ENCODE measurements at regions not wholly inside any gene's neighbourhood (a gene's known extent, or its start where the extent isn't known, plus 50 kb on each side); places are given as distances from the start of the nearest gene placed in this dataset.

DNA sequence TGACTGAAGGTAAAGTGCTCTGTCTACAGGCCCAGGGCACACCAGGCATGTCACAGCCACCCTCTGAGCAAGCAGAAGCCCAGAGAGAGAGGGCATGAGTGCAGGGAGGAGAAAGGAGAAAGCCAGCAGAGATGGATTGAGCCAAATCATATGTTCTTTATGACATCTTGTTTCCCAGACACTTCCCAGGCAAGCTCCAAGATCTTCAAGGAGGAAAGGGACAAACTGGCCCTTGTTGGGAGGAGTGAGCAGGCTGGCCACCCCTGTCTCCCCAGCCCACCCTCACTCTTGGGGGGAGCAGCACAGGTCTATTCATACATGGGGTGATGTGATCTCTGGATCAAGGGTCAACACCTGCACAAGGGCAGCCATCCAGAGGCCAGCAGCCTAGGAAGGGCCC is 298.8 kb downstream of the UQCRFS1 start:
- H3K36me3 ChIP-seq (ENCODE audit: insufficient read depth, low read length): no peaks in the 10 kb centered on the region
- H3K9me3 ChIP-seq (ENCODE audit: low read length): no peaks in the 10 kb centered on the region
- no peak overlapping the region for H2AFZ ChIP-seq (ENCODE audit: low read depth, low read length)
- no peak overlapping the region for H3K4me3 ChIP-seq (ENCODE audit: low read length)
- H3K27me3 ChIP-seq (ENCODE audit: insufficient read depth, low read length): peaks cover 3% of the 10 kb centered on the region
- H3K4me1 ChIP-seq (ENCODE audit: insufficient read depth, low read length): no peaks in the 10 kb centered on the region

- Histone ChIP-seq H3K4me3 (ENCODE audit: low read length) (no peak overlapping the region), H3K4me1 (ENCODE audit: insufficient read depth, low read length) (no peaks in the 10 kb centered on the region)
Measured at GRCh38 chr19:28913626-28914025, 299.3 kb downstream of the UQCRFS1 start.

GRCh38 chr19:28908941-28909340 is 304.0 kb downstream of the UQCRFS1 start:
- peaks cover 3% of the 10 kb centered on the region for H3K27me3 ChIP-seq (ENCODE audit: insufficient read depth, low read length)
- H3K9me3 ChIP-seq (ENCODE audit: low read length): no peaks in the 10 kb centered on the region
- no peaks in the 10 kb centered on the region for H3K36me3 ChIP-seq (ENCODE audit: insufficient read depth, low read length)
- no peak overlapping the region for H3K4me3 ChIP-seq (ENCODE audit: low read length)
- H2AFZ ChIP-seq (ENCODE audit: low read depth, low read length): no peak overlapping the region
- no peaks in the 10 kb centered on the region for H3K4me1 ChIP-seq (ENCODE audit: insufficient read depth, low read length)

More at GRCh38 chr19:28913626-28914025, 299.3 kb downstream of the UQCRFS1 start:
- H3K36me3 ChIP-seq (ENCODE audit: insufficient read depth, low read length): no peaks in the 10 kb centered on the region
- no peaks in the 10 kb centered on the region for H3K9me3 ChIP-seq (ENCODE audit: low read length)
- no peak overlapping the region for H2AFZ ChIP-seq (ENCODE audit: low read depth, low read length)
- H3K27me3 ChIP-seq (ENCODE audit: insufficient read depth, low read length): peaks cover 3% of the 10 kb centered on the region

GRCh38 chr19:28907534-28907933 is 305.4 kb downstream of the UQCRFS1 start:
- no peak overlapping the region for H2AFZ ChIP-seq (ENCODE audit: low read depth, low read length)
- H3K9me3 ChIP-seq (ENCODE audit: low read length): no peaks in the 10 kb centered on the region
- no peaks in the 10 kb centered on the region for H3K36me3 ChIP-seq (ENCODE audit: insufficient read depth, low read length)
- no peak overlapping the region for H3K4me3 ChIP-seq (ENCODE audit: low read length)
- H3K27me3 ChIP-seq (ENCODE audit: insufficient read depth, low read length): no peaks in the 10 kb centered on the region
- no peaks in the 10 kb centered on the region for H3K4me1 ChIP-seq (ENCODE audit: insufficient read depth, low read length)

GRCh38 chr19:28905996-28906395 is 307.0 kb downstream of the UQCRFS1 start:
- Histone ChIP-seq H3K4me1 (ENCODE audit: insufficient read depth, low read length) (no peaks in the 10 kb centered on the region), H3K4me3 (ENCODE audit: low read length) (no peak overlapping the region), H3K9me3 (ENCODE audit: low read length) (no peaks in the 10 kb centered on the region), H2AFZ (ENCODE audit: low read depth, low read length) (no peak overlapping the region), H3K27me3 (ENCODE audit: insufficient read depth, low read length) (no peaks in the 10 kb centered on the region), H3K36me3 (ENCODE audit: insufficient read depth, low read length) (no peaks in the 10 kb centered on the region)

DNA sequence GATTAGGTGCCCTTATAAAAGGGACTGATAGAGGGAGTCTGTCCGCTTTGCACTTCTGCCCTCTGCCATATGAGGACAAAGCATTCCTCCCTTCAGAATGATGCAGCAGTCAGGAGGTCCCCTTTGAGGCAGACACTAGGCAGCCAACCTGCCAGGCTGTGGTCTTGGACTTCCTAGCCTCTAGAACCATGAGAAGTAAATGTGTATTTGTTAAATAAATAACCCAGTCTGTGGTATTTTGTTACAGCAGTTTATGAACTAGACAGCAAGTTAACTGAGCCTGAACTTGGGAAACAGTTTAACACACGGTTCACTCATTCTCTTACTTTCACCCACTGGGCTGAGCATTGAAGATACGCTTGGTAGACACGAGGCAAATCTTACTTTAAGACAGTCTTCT is 313.2 kb downstream of the UQCRFS1 start:
- Histone ChIP-seq H3K4me3 (ENCODE audit: low read length) (no peak overlapping the region), H3K36me3 (ENCODE audit: insufficient read depth, low read length) (no peaks in the 10 kb centered on the region), H2AFZ (ENCODE audit: low read depth, low read length) (no peak overlapping the region)

GRCh38 chr19:28898249-28898648 is 314.7 kb downstream of the UQCRFS1 start:
- H3K9me3 ChIP-seq (ENCODE audit: low read length): no peaks in the 10 kb centered on the region
- no peaks in the 10 kb centered on the region for H3K4me1 ChIP-seq (ENCODE audit: insufficient read depth, low read length)
- H3K36me3 ChIP-seq (ENCODE audit: insufficient read depth, low read length): no peaks in the 10 kb centered on the region
- H2AFZ ChIP-seq (ENCODE audit: low read depth, low read length): no peak overlapping the region
- H3K27me3 ChIP-seq (ENCODE audit: insufficient read depth, low read length): no peaks in the 10 kb centered on the region
- H3K4me3 ChIP-seq (ENCODE audit: low read length): no peak overlapping the region

More for the DNA sequence above, 313.2 kb downstream of the UQCRFS1 start:
- Histone ChIP-seq H3K27me3 (ENCODE audit: insufficient read depth, low read length) (no peaks in the 10 kb centered on the region), H3K9me3 (ENCODE audit: low read length) (no peaks in the 10 kb centered on the region), H3K4me1 (ENCODE audit: insufficient read depth, low read length) (no peaks in the 10 kb centered on the region)

GRCh38 chr19:28889941-28890670 is 322.8 kb downstream of the UQCRFS1 start:
- no peaks in the 10 kb centered on the region for H3K36me3 ChIP-seq (ENCODE audit: insufficient read depth, low read length)
- no peaks in the 10 kb centered on the region for H3K9me3 ChIP-seq (ENCODE audit: low read length)
- peaks cover 8% of the 10 kb centered on the region for H3K27me3 ChIP-seq (ENCODE audit: insufficient read depth, low read length)
- no peak overlapping the region for H3K4me3 ChIP-seq (ENCODE audit: low read length)
- H2AFZ ChIP-seq (ENCODE audit: low read depth, low read length): no peak overlapping the region
- H3K4me1 ChIP-seq (ENCODE audit: insufficient read depth, low read length): no peaks in the 10 kb centered on the region

- Histone ChIP-seq H3K4me1 (ENCODE audit: insufficient read depth, low read length) (no peaks in the 10 kb centered on the region), H3K4me3 (ENCODE audit: low read length) (no peak overlapping the region), H2AFZ (ENCODE audit: low read depth, low read length) (no peak overlapping the region)
Measured at GRCh38 chr19:28887920-28888618, 324.9 kb downstream of the UQCRFS1 start.

DNA sequence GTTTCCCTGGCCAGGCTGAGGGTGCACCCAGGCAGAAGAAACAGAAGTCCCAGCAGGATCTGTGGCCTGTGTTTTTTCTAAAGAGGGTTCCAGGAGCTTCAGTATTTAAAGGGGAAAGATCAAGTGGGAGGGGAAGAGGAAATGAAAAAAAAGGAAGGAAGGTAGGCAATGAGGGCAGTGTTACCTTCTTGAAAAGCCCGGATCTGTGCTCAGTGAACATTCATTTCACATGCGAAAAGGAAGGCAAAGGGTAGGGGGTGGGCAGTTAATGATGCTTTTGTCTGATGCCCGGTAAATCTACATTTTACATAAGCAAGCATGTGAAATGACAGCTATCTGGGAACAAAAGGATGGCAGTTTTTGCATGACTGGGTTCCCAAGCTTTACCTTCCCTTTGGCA is 326.2 kb downstream of the UQCRFS1 start:
- H3K4me3 ChIP-seq (ENCODE audit: low read length): no peak overlapping the region
- H3K4me1 ChIP-seq (ENCODE audit: insufficient read depth, low read length): no peaks in the 10 kb centered on the region
- peaks cover 8% of the 10 kb centered on the region for H3K27me3 ChIP-seq (ENCODE audit: insufficient read depth, low read length)
- no peak overlapping the region for H2AFZ ChIP-seq (ENCODE audit: low read depth, low read length)
- no peaks in the 10 kb centered on the region for H3K36me3 ChIP-seq (ENCODE audit: insufficient read depth, low read length)
- H3K9me3 ChIP-seq (ENCODE audit: low read length): no peaks in the 10 kb centered on the region

More at GRCh38 chr19:28887920-28888618, 324.9 kb downstream of the UQCRFS1 start:
- no peaks in the 10 kb centered on the region for H3K9me3 ChIP-seq (ENCODE audit: low read length)
- H3K36me3 ChIP-seq (ENCODE audit: insufficient read depth, low read length): no peaks in the 10 kb centered on the region
- H3K27me3 ChIP-seq (ENCODE audit: insufficient read depth, low read length): peaks cover 8% of the 10 kb centered on the region

DNA sequence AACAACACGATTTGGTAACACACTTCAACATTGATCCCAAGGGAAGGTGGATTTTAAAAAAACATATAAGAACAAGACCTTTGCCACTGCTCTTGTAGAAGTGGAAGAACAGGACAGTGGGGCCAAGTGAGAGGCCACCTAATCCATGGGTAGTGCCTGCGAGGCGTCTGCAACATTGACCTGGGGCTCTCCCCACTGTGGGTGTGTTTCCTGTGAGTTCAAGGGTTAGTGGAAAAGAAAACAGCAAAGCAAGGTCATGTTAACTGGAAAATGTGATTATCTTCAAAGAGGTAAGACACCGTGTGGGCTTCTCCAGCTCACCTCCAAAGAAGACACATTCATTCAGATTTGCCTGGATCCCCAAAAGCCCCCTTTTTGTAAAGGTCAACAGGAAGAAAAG is 327.0 kb downstream of the UQCRFS1 start:
- Histone ChIP-seq H3K27me3 (ENCODE audit: insufficient read depth, low read length) (peaks cover 10% of the 10 kb centered on the region), H3K9me3 (ENCODE audit: low read length) (no peaks in the 10 kb centered on the region), H2AFZ (ENCODE audit: low read depth, low read length) (no peak overlapping the region), H3K4me1 (ENCODE audit: insufficient read depth, low read length) (no peaks in the 10 kb centered on the region), H3K36me3 (ENCODE audit: insufficient read depth, low read length) (no peaks in the 10 kb centered on the region), H3K4me3 (ENCODE audit: low read length) (no peak overlapping the region)

- H2AFZ ChIP-seq (ENCODE audit: low read depth, low read length): no peak overlapping the region
- H3K4me3 ChIP-seq (ENCODE audit: low read length): no peak overlapping the region
- peaks cover 10% of the 10 kb centered on the region for H3K27me3 ChIP-seq (ENCODE audit: insufficient read depth, low read length)
- H3K4me1 ChIP-seq (ENCODE audit: insufficient read depth, low read length): no peaks in the 10 kb centered on the region
- no peaks in the 10 kb centered on the region for H3K36me3 ChIP-seq (ENCODE audit: insufficient read depth, low read length)
- no peaks in the 10 kb centered on the region for H3K9me3 ChIP-seq (ENCODE audit: low read length)
Measured at GRCh38 chr19:28884786-28885476, 328.0 kb downstream of the UQCRFS1 start.

DNA sequence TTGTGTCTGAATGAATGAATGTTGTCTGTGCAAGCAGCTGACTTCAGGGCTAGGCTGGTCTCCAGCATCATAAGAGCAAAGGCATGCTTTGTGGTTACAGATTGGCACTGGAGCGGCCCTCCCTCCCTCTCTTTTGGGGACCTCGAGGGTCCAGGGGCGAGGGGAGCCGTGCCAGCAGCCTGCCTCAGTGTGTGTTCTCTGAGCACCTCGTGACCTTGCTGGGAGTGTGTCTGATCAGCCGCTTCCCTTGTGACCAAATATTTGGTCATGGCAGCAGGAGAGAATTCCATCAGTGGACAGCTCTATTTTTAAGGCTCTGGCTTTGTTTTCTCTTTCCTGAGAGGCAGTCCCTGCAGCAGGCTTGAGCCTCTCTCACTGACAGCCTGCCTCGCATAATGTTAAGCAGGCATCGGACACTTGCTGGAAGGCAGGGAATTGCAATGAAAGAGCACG is 329.7 kb downstream of the UQCRFS1 start:
- Histone ChIP-seq H2AFZ (ENCODE audit: low read depth, low read length) (no peak overlapping the region), H3K36me3 (ENCODE audit: insufficient read depth, low read length) (no peaks in the 10 kb centered on the region), H3K4me3 (ENCODE audit: low read length) (no peak overlapping the region), H3K9me3 (ENCODE audit: low read length) (no peaks in the 10 kb centered on the region), H3K4me1 (ENCODE audit: insufficient read depth, low read length) (no peaks in the 10 kb centered on the region), H3K27me3 (ENCODE audit: insufficient read depth, low read length) (peaks cover 7% of the 10 kb centered on the region)

All from neuron (in vitro differentiated cells).